ENCODE measurements at regions not wholly inside any gene's neighbourhood (a gene's known extent, or its start where the extent isn't known, plus 50 kb on each side); places are given as distances from the start of the nearest gene placed in this dataset.

GRCh38 chr3:187971629-187972028 lies 182.3 kb upstream of the LPP start:
- Histone ChIP-seq H4K20me1 (ENCODE audit: insufficient read depth) (no peaks in the 10 kb centered on the region), H3K36me3 (ENCODE audit: insufficient read depth) (no peaks in the 10 kb centered on the region), H3K27ac (no peak overlapping the region), H3K27me3 (ENCODE audit: insufficient read depth, low read depth) (no peaks in the 10 kb centered on the region), H2AFZ (ENCODE audit: low read depth) (no peak overlapping the region), H3K4me1 (ENCODE audit: low read depth, poor library complexity, severe bottlenecking) (no peaks in the 10 kb centered on the region), H3K4me2 (no peak overlapping the region), H3K4me3 (IDR thresholded peaks at IDR 0.05; ENCODE audit: insufficient read depth, low read depth, low read length) (no peak overlapping the region), H3K9ac (no peak overlapping the region), H3K79me2 (ENCODE audit: insufficient read depth, low read depth) (no peaks in the 10 kb centered on the region)
- TF ChIP-seq CTCF (conservative IDR thresholded peaks at IDR 0.05; ENCODE audit: low read depth, low read length) = no peak

- Histone ChIP-seq H3K27me3 (ENCODE audit: insufficient read depth, low read depth) (no peaks in the 10 kb centered on the region), H2AFZ (ENCODE audit: low read depth) (no peak overlapping the region), H3K27ac (no peak overlapping the region), H4K20me1 (ENCODE audit: insufficient read depth) (no peaks in the 10 kb centered on the region), H3K79me2 (ENCODE audit: insufficient read depth, low read depth) (no peaks in the 10 kb centered on the region), H3K4me1 (ENCODE audit: low read depth, poor library complexity, severe bottlenecking) (no peaks in the 10 kb centered on the region), H3K36me3 (ENCODE audit: insufficient read depth) (no peaks in the 10 kb centered on the region), H3K9ac (no peak overlapping the region), H3K4me3 (IDR thresholded peaks at IDR 0.05; ENCODE audit: insufficient read depth, low read depth, low read length) (no peak overlapping the region), H3K4me2 (no peak overlapping the region)
- TF ChIP-seq CTCF (conservative IDR thresholded peaks at IDR 0.05; ENCODE audit: low read depth, low read length) = no peak
Measured at GRCh38 chr3:187972454-187972853, 181.5 kb upstream of the LPP start.

DNA sequence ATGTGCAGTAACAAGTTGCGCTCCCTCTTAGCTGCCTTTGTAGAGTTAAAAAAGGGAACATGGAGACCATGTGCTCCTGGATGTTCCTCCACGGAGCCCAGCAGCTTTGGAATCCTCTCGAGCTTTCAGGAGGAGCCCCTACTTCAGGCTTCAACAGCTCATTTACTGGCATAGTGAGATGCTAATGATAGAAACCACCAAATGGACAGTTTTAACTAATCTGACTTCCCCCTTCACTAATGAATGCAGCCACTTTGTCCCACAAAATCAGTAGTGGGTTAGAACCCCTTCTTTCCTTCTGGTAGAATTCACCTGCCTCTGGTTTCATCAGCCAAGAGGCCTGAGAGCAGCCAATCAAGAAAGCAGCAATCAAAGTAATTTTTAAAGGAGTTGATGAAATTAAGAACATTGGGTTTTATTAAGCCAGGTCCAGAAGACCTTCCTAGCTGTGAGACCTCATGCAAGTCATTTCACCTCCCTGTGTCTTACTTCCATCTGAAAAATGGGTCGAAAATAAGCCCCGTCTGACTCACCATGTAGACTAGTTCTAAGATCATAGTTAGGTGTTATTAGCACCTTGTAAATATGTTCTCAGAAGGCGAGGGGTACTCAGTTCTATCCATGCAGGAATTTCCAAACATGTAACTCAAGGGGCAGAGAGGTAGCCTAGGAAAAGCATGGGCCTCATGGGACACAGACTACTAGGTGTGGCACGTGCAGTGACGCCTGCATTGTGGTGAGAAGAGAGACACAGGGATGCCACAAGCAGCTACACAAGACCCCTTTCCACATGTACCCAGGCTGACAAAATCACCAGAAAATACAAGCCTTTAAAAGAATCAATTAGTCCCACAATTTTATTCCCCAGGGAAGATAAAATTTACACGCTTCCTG lies 179.7 kb upstream of the LPP start:
- no peak for TF ChIP-seq CTCF (conservative IDR thresholded peaks at IDR 0.05; ENCODE audit: low read depth, low read length)
- Histone ChIP-seq H2AFZ (ENCODE audit: low read depth) (no peak overlapping the region), H3K27ac (no peak overlapping the region), H3K4me3 (IDR thresholded peaks at IDR 0.05; ENCODE audit: insufficient read depth, low read depth, low read length) (no peak overlapping the region), H4K20me1 (ENCODE audit: insufficient read depth) (no peaks in the 10 kb centered on the region), H3K4me1 (ENCODE audit: low read depth, poor library complexity, severe bottlenecking) (no peaks in the 10 kb centered on the region), H3K9ac (no peak overlapping the region), H3K79me2 (ENCODE audit: insufficient read depth, low read depth) (no peaks in the 10 kb centered on the region), H3K27me3 (ENCODE audit: insufficient read depth, low read depth) (no peaks in the 10 kb centered on the region), H3K36me3 (ENCODE audit: insufficient read depth) (no peaks in the 10 kb centered on the region), H3K4me2 (no peak overlapping the region)

DNA sequence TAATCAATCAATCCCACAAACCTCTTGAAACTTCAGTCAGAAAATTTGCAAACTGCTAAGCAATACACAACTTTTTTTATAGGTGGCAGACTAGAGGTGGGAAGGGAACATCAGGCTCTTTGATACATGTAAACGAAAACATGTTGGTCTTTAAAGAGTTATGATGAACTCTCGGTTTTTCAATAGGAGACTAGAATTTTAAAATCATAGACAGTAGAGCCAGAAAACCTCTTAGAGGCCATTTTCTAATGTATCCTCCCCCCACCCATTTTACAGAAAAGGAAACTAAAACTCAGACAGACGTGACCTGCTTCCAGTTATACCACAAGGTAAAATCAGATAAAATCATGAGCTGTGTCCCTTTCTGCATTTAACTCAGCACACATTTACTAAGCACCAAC lies 179.1 kb upstream of the LPP start:
- no peak overlapping the region for H3K9ac ChIP-seq
- no peaks in the 10 kb centered on the region for H3K27me3 ChIP-seq (ENCODE audit: insufficient read depth, low read depth)
- no peak overlapping the region for H2AFZ ChIP-seq (ENCODE audit: low read depth)
- H4K20me1 ChIP-seq (ENCODE audit: insufficient read depth) = no peaks in the 10 kb centered on the region
- no peak for TF ChIP-seq CTCF (conservative IDR thresholded peaks at IDR 0.05; ENCODE audit: low read depth, low read length)
- no peaks in the 10 kb centered on the region for H3K79me2 ChIP-seq (ENCODE audit: insufficient read depth, low read depth)
- H3K27ac ChIP-seq = no peak overlapping the region
- no peaks in the 10 kb centered on the region for H3K4me1 ChIP-seq (ENCODE audit: low read depth, poor library complexity, severe bottlenecking)
- no peaks in the 10 kb centered on the region for H3K36me3 ChIP-seq (ENCODE audit: insufficient read depth)
- H3K4me2 ChIP-seq = no peak overlapping the region
- no peak overlapping the region for H3K4me3 ChIP-seq (IDR thresholded peaks at IDR 0.05; ENCODE audit: insufficient read depth, low read depth, low read length)
